ENCODE measurements at regions not wholly inside any gene's neighbourhood (a gene's known extent, or its start where the extent isn't known, plus 50 kb on each side); places are given as distances from the start of the nearest gene placed in this dataset.

- TF ChIP-seq CTCF (IDR thresholded peaks at IDR 0.05; ENCODE audit: insufficient read depth, low read length, poor library complexity, severe bottlenecking): no peak
- no peak for TF ChIP-seq EZH2phosphoT487 (conservative IDR thresholded peaks at IDR 0.05; ENCODE audit: low read length)
Measured at GRCh38 chr2:129499747-129500146, 479.7 kb upstream of the RAB6C start.
